ENCODE measurements at regions not wholly inside any gene's neighbourhood (a gene's known extent, or its start where the extent isn't known, plus 50 kb on each side); places are given as distances from the start of the nearest gene placed in this dataset.

- H4K20me1 ChIP-seq (replicated peaks in 1 of 2; ENCODE audit: control insufficient read depth in 1 of 2, insufficient read depth in 2 of 2, low read length in 2 of 2): no peaks in the 10 kb centered on the region
- H3K56ac ChIP-seq (replicated peaks; ENCODE audit: insufficient read length, low read depth, low read length): no peak overlapping the region
- H3K9me3 ChIP-seq (ENCODE audit: insufficient read depth in 2 of 2, low read depth in 1 of 2, low read length in 1 of 2): no peaks in the 10 kb centered on the region
- no peak overlapping the region for H2BK20ac ChIP-seq (ENCODE audit: low read length)
- no peak overlapping the region for H2BK5ac ChIP-seq (ENCODE audit: low read depth, low read length)
- H3K79me2 ChIP-seq (ENCODE audit: control insufficient read depth in 1 of 2, insufficient read depth in 2 of 2, low read length in 2 of 2): no peaks in the 10 kb centered on the region
- 90% methylated on average over 3 of the region's 3 CpGs; no CpG with 5 or more reads in 1 of the 2 experiments for WGBS, 2 experiments (ENCODE audit: extremely low coverage in 1 of 2, insufficient coverage in 1 of 2, insufficient read length in 1 of 2, insufficient replicate concordance in 2 of 2, low coverage in 1 of 2, low lambda C conversion rate in 2 of 2, missing lambda C conversion rate in 1 of 2)
- no peaks in the 10 kb centered on the region for H3K27me3 ChIP-seq (replicated peaks in 1 of 4; ENCODE audit: control insufficient read depth in 3 of 4, extremely low read depth in 1 of 4, insufficient read depth in 3 of 4, low read length in 3 of 4)
- H3K27ac ChIP-seq (ENCODE audit: low read depth, low read length): no peak overlapping the region
- no peak overlapping the region for H3K14ac ChIP-seq (ENCODE audit: insufficient read length)
- H3K9ac ChIP-seq (replicated peaks in 1 of 4; ENCODE audit: extremely low read depth in 1 of 4, low read depth in 3 of 4, low read length in 3 of 4): no peak overlapping the region
- no peak overlapping the region for H2AK5ac ChIP-seq (ENCODE audit: low read depth, low read length)
- no peaks in the 10 kb centered on the region for H3K36me3 ChIP-seq (ENCODE audit: control insufficient read depth in 2 of 4, insufficient read depth in 4 of 4, low read length in 3 of 4)
- no peak overlapping the region for H4K91ac ChIP-seq (replicated peaks; ENCODE audit: insufficient read length, low read length)
- H4K8ac ChIP-seq (ENCODE audit: extremely low read depth, insufficient read depth, low read length): no peak overlapping the region
- no peak for TF ChIP-seq POLR2AphosphoS5 (IDR thresholded peaks at IDR 0.05; ENCODE audit: low read depth, low read length)
- TF ChIP-seq KDM1A (IDR thresholded peaks at IDR 0.05; ENCODE audit: borderline replicate concordance, low read length): no peak
- no peak for TF ChIP-seq CBX8 (IDR thresholded peaks at IDR 0.05; ENCODE audit: borderline replicate concordance, low read depth, low read length)
- TF ChIP-seq FOSL1 (IDR thresholded peaks at IDR 0.05; ENCODE audit: insufficient read depth, low read depth, low read length): no peak
- H3K18ac ChIP-seq (ENCODE audit: extremely low read depth, low read length): no peak overlapping the region
- no peak overlapping the region for H2AFZ ChIP-seq (ENCODE audit: low read length)
- POLR2A ChIA-PET (ENCODE audit: partially characterized antibody): no interaction called here
- H3K4ac ChIP-seq (replicated peaks; ENCODE audit: insufficient read length, low read depth, low read length): no peak overlapping the region
- no peak overlapping the region for H3K4me3 ChIP-seq (ENCODE audit: extremely low read depth in 1 of 4, insufficient read depth in 2 of 4, low read depth in 3 of 4, low read length in 4 of 4)
- H3K23me2 ChIP-seq (ENCODE audit: low read depth, low read length): no peaks in the 10 kb centered on the region
- FAIRE-seq: no peak
- no peak overlapping the region for H2BK120ac ChIP-seq (replicated peaks; ENCODE audit: low read depth, low read length)
- H3K4me2 ChIP-seq (ENCODE audit: insufficient read depth in 1 of 2, low read depth in 2 of 2, low read length in 2 of 2): no peak overlapping the region
- no peak overlapping the region for H3K23ac ChIP-seq (ENCODE audit: insufficient read length)
- no peaks in the 10 kb centered on the region for H3K79me1 ChIP-seq (ENCODE audit: low read depth, low read length)
- peaks cover 0 to 6% (median 3%) of the 10 kb centered on the region in 4 experiments; a peak in 3 of 7 replicates for H3K4me1 ChIP-seq (replicated peaks in 1 of 4; ENCODE audit: control insufficient read depth in 3 of 4, insufficient read depth in 4 of 4, low read length in 3 of 4)
- H4K5ac ChIP-seq (ENCODE audit: insufficient read length, low read depth, low read length): no peak overlapping the region
- H2BK12ac ChIP-seq (ENCODE audit: low read depth, low read length): no peak overlapping the region
- CTCF ChIA-PET (ENCODE audit: partially characterized antibody): no interaction called here
- DNase-seq (ENCODE audit: low read depth in 1 of 2, low spot score in 2 of 2): no peak
- H2BK15ac ChIP-seq (ENCODE audit: low read length): no peak overlapping the region
Measured at GRCh38 chr1:239758756-239759155, 332.9 kb upstream of the FMN2 start.

All from H1 (cell line).